Epithelial cell of esophagus (primary cell): ENCODE measurements at regions not wholly inside any gene's neighbourhood (a gene's known extent, or its start where the extent isn't known, plus 50 kb on each side); places are given as distances from the start of the nearest gene placed in this dataset.
"Not testable (repeated sequence)": the region's sequence is repeated elsewhere in the genome, so short reads cannot be mapped to it uniquely, and the experiment has no call there.

ENCODE experiments used
- DNase-seq: peaks from one replicate; pipeline ENCODE4 v3.0.0; 2010; ENCODE audit warnings: low read depth
- H3K4me3 ChIP-seq: 2 replicates; pipeline ENCODE4 v1.5.1; 2011; ENCODE audit warnings: mild to moderate bottlenecking, low read length, control low read depth
- TF ChIP-seq, protein P1 (sequence below): IDR thresholded peaks from 2 replicates; pipeline ENCODE4 v1.5.1; 2011; ENCODE audit warnings: low read depth, mild to moderate bottlenecking, low read length, control low read depth, inconsistent platforms; ENCODE audit not compliant: insufficient read depth; ENCODE audit errors: missing control alignments

DNA sequence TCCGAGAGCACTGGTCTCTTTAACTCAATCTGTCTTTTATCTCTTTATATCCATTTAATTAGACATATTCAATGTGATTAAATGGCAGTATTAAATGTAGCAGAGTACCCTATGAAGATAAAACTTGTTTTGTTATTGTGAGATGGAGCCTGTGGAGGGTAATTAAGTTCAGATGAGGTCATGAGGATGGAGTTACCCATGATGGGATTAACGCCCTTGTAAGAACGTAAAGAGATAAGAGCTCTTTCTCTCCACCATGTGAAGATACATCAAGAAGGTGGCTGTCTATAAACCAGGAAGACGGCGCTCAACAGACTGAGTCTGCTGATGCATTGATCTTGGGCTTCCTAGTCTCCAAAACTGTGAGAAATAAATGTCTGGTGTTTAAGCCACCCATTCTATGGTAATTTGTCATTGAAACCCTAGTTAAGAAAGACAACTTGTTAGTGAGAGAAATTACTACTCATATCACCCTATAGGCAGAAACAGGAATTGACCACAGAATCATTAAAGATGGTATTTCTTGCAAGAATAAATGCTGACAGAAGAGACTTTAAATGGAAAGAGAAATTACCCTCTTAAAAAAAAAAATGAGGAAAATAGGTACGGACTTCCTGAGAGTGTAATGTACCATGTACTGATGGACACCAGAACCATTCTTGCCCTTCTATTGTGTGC is 738.7 kb upstream of the CHAC2 start:
- no peak for DNase-seq
- no peak overlapping the region for H3K4me3 ChIP-seq
- TF ChIP-seq, protein P1, sequence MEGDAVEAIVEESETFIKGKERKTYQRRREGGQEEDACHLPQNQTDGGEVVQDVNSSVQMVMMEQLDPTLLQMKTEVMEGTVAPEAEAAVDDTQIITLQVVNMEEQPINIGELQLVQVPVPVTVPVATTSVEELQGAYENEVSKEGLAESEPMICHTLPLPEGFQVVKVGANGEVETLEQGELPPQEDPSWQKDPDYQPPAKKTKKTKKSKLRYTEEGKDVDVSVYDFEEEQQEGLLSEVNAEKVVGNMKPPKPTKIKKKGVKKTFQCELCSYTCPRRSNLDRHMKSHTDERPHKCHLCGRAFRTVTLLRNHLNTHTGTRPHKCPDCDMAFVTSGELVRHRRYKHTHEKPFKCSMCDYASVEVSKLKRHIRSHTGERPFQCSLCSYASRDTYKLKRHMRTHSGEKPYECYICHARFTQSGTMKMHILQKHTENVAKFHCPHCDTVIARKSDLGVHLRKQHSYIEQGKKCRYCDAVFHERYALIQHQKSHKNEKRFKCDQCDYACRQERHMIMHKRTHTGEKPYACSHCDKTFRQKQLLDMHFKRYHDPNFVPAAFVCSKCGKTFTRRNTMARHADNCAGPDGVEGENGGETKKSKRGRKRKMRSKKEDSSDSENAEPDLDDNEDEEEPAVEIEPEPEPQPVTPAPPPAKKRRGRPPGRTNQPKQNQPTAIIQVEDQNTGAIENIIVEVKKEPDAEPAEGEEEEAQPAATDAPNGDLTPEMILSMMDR: no peak

DNA sequence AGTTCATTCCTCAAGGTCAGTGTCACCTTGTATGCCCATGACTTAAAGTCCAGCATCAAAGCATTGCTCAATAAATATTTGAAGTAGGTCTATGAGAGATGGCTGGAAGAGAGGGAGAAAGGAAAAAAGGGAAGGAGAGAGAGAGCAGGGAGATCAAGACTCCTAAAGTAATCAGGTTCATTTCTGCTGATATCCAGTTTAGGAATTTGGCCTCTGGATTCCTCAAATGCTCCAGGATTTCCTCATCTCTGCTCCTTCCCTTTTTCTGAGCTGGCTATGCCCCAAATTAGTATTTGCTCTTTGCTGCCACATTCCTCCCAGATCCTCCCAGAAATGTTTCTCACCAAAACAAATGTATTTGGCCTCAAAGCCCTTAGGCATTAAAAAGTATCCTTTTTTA is 739.4 kb upstream of the CHAC2 start:
- no peak overlapping the region for H3K4me3 ChIP-seq
- TF ChIP-seq, protein P1: no peak
- no peak for DNase-seq

DNA sequence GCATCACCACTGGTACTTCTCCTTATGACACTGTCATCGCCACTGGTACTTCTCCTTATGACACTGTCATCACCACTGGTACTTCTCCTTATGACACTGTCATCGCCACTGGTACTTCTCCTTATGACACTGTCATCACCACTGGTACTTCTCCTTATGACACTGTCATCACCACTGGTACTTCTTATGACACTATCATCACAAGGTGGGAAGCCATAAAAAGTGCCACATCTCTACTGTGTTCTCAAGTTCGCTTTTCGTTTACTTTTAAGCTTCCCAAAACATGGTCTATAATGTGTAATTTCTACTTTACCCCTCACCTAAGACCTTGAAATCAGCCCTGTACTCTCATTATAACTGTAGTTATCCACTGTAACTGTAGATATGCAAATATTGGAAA is 745.4 kb upstream of the CHAC2 start:
- H3K4me3 ChIP-seq, DNase-seq: not testable (repeated sequence)

DNA sequence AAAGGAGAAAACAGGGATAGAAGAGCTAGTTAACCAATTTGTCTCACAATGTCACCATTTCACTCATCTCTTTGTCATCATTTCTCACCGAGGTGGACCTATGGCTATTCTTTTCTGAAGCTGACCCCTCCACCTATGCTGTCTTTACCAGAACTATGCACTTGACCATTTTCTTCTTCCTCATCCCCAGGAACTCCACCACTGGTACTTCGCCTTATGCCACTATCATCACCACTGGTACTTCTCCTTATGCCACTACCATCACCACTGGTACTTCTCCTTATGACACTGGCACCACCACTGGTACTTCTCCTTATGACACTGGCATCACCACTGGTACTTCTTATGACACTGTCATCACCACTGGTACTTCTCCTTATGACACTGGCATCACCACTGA is 745.8 kb upstream of the CHAC2 start:
- TF ChIP-seq, protein P1: no peak
- no peak overlapping the region for H3K4me3 ChIP-seq
- no peak for DNase-seq

DNA sequence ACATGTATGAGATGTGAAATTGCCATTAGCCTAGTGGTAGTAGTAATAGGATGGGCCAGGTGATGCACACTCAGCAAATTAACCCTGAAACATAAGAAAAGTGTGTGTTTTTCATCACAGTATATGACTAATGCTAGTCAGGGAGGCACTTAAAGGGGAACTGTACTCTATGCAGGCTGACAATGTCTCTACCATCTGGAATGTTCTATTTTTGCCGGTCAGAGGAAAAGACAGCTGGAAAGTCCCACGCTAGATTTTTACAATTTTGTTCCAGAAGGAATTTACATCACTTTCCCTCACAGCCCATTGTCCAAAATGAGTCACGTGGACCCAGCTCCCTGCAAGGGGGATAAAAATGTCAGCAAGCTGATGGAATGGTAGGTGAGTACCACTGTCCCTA is 746.3 kb upstream of the CHAC2 start:
- H3K4me3 ChIP-seq: no peak overlapping the region
- DNase-seq: peak; percentile 26
- TF ChIP-seq, protein P1: no peak

DNA sequence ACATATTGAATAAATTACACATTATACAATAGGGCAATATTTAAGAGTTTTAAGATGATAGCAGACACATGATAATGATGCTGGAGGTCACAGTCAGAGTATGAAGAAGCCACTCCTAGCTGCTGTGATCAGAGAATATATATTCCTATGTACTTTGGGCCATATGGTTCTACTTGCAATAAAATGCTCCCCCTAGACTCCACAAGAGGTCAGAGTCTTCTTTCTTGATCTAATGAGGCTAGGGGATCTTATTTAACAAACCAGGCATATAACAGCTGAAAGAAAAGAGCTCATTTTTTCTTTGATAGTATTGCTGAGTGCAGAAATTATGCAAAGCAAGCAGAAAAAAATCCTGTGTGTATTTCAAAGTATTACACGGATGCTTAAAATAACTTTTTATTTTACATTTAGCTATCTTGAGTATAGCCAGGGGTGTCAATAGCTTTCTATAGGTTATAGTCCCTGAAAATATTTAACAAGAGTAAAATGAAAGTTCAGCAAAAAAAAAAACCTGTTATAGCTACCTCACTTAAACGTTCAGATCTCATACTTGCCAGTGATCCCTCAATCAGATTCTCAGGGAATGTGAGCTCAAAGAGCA is 748.7 kb upstream of the CHAC2 start:
- H3K4me3 ChIP-seq: no peak overlapping the region
- DNase-seq: no peak
- TF ChIP-seq, protein P1: no peak

DNA sequence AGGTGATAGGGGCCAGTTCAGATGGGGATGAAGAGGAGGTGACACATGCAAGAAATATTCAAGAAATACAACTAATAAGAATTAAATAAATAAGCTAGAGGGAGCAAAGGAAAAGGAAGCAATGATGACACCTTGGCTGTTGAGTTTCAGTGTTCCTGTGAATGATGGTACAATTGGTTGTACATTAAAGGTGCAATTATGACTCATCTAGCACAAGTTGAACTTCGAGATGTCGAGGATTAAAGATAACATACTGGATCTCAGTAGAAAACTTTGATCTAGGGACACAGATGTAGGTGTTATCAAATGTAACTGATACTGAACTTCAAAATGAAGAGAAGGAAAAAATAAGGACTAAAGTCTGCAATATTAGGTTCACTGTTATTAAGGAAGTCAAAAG is 760.6 kb upstream of the CHAC2 start:
- TF ChIP-seq, protein P1: no peak
- H3K4me3 ChIP-seq: no peak overlapping the region
- DNase-seq: no peak
